ENCODE measurements at regions not wholly inside any gene's neighbourhood (a gene's known extent, or its start where the extent isn't known, plus 50 kb on each side); places are given as distances from the start of the nearest gene placed in this dataset.
"Not testable (repeated sequence)": the region's sequence is repeated elsewhere in the genome, so short reads cannot be mapped to it uniquely, and the experiment has no call there.

GRCh38 chr15:45868109-45868691, 233.4 kb downstream of the SQOR start:
- Histone ChIP-seq H3K36me3 (no peaks in the 10 kb centered on the region), H3K4me1 (ENCODE audit: insufficient read depth) (no peaks in the 10 kb centered on the region), H3K27ac (no peak overlapping the region), H3K27me3 (no peaks in the 10 kb centered on the region), H3K9me3 (no peaks in the 10 kb centered on the region), H3K4me3 (no peak overlapping the region)
- WGBS, 3 donors = 93 to 96% (median 95%) methylated on average over 2 of the region's 2 CpGs
- TF ChIP-seq CTCF (IDR thresholded peaks at IDR 0.05) (no peak), POLR2A (IDR thresholded peaks at IDR 0.05) (no peak), EP300 (IDR thresholded peaks at IDR 0.05) (no peak)
- intact Hi-C loops (cut with DNase I) = no loop called here
- no peak for DNase-seq

GRCh38 chr15:45869034-45869668, 234.3 kb downstream of the SQOR start:
- intact Hi-C loops (cut with DNase I) = no loop called here
- H3K9me3 ChIP-seq = no peaks in the 10 kb centered on the region
- no peak overlapping the region for H3K27ac ChIP-seq
- no peak for DNase-seq
- TF ChIP-seq CTCF (IDR thresholded peaks at IDR 0.05) (no peak), POLR2A (IDR thresholded peaks at IDR 0.05) (no peak), EP300 (IDR thresholded peaks at IDR 0.05) (no peak)
- no peaks in the 10 kb centered on the region for H3K36me3 ChIP-seq
- H3K4me3 ChIP-seq = no peak overlapping the region
- 79 to 86% (median 81%) methylated on average over 5 of the region's 5 CpGs for WGBS, 3 donors
- H3K4me1 ChIP-seq (ENCODE audit: insufficient read depth) = no peaks in the 10 kb centered on the region
- no peaks in the 10 kb centered on the region for H3K27me3 ChIP-seq

- H3K27me3 ChIP-seq = no peaks in the 10 kb centered on the region
- WGBS, 3 donors = 68 to 83% (median 73%) methylated on average over 3 of the region's 3 CpGs
- H3K27ac ChIP-seq = no peak overlapping the region
- no peak overlapping the region for H3K4me3 ChIP-seq
- DNase-seq = no peak
- H3K9me3 ChIP-seq = no peaks in the 10 kb centered on the region
- H3K36me3 ChIP-seq = no peaks in the 10 kb centered on the region
- no peak for TF ChIP-seq CTCF (IDR thresholded peaks at IDR 0.05)
- TF ChIP-seq EP300 (IDR thresholded peaks at IDR 0.05) = no peak
- no peak for TF ChIP-seq POLR2A (IDR thresholded peaks at IDR 0.05)
- no peaks in the 10 kb centered on the region for H3K4me1 ChIP-seq (ENCODE audit: insufficient read depth)
- intact Hi-C loops (cut with DNase I) = no loop called here
Measured at GRCh38 chr15:45871121-45871855, 236.5 kb downstream of the SQOR start.

- no peaks in the 10 kb centered on the region for H3K27me3 ChIP-seq
- no peak overlapping the region for H3K27ac ChIP-seq
- DNase-seq = no peak
- no peaks in the 10 kb centered on the region for H3K9me3 ChIP-seq
- no peak overlapping the region for H3K4me3 ChIP-seq
- TF ChIP-seq POLR2A (IDR thresholded peaks at IDR 0.05) (no peak), CTCF (IDR thresholded peaks at IDR 0.05) (no peak), EP300 (IDR thresholded peaks at IDR 0.05) (no peak)
- intact Hi-C loops (cut with DNase I) = no loop called here
- no peaks in the 10 kb centered on the region for H3K4me1 ChIP-seq (ENCODE audit: insufficient read depth)
- H3K36me3 ChIP-seq = no peaks in the 10 kb centered on the region
- 52 to 64% (median 53%) methylated on average over 3 of the region's 3 CpGs for WGBS, 3 donors
Measured at GRCh38 chr15:45873781-45874180, 239.0 kb downstream of the SQOR start.

- DNase-seq; H3K9me3 ChIP-seq; H3K27me3 ChIP-seq; H3K27ac ChIP-seq; H3K4me3 ChIP-seq; H3K4me1 ChIP-seq (ENCODE audit: insufficient read depth); H3K36me3 ChIP-seq; intact Hi-C loops (cut with DNase I): not testable (repeated sequence)
- 89 to 91% (median 91%) methylated on average over 2 of the region's 2 CpGs for WGBS, 3 donors
Measured at GRCh38 chr15:45874566-45874965, 239.7 kb downstream of the SQOR start.
